IMR-90 (cell line): ENCODE measurements at regions not wholly inside any gene's neighbourhood (a gene's known extent, or its start where the extent isn't known, plus 50 kb on each side); places are given as distances from the start of the nearest gene placed in this dataset.

Experiments
- ATAC-seq: fragments of 200-7000 bp; cut with Tn5 transposase; 2 replicates; pipeline ENCODE4 v1.9.1; 2020; ENCODE audit warnings: low read depth, mild to moderate bottlenecking, moderate library complexity
- BruUV-seq: library from RNA; stranded (reverse); fragments of 400-500 nt; replicated peaks from 2 replicates; lab custom pipeline; 2021; lab: Mats Ljungman, UMichigan
- CTCF ChIA-PET: fragments of 300-600 bp; formaldehyde crosslinking; extraction: SDS; loops from one replicate; lab custom pipeline; 2021; ENCODE audit warnings: antibody characterized with exemption; lab: Yijun Ruan, JAX
- POLR2A ChIA-PET: fragments of 300-600 bp; sonication (Branson Sonifier 250); formaldehyde crosslinking; loops from one replicate; lab custom pipeline; 2022; ENCODE audit warnings: antibody characterized with exemption; ENCODE audit not compliant: unreplicated experiment; lab: Charles Lee
- DNase-seq: peaks from one replicate; pipeline ENCODE4 v3.0.0; 2013
- H2AFZ ChIP-seq: replicated peaks from 2 replicates; pipeline ENCODE3; 2013; ENCODE audit warnings: low read length, mild to moderate bottlenecking; ENCODE audit not compliant: poor library complexity
- H2AK5ac ChIP-seq: 2 replicates; pipeline ENCODE4 v1.6.1; 2013; ENCODE audit warnings: low read depth, low read length, inconsistent platforms
- H2AK9ac ChIP-seq: replicated peaks from 2 replicates; pipeline ENCODE3; 2013; ENCODE audit warnings: mild to moderate bottlenecking, low read depth, low read length, moderate library complexity; ENCODE audit not compliant: poor library complexity
- H2BK120ac ChIP-seq: 2 replicates; pipeline ENCODE4 v1.6.1; 2013; ENCODE audit warnings: low read depth, low read length, inconsistent platforms
- H2BK15ac ChIP-seq: 3 replicates; pipeline ENCODE4 v1.6.1; 2013; ENCODE audit warnings: low read depth, low read length, inconsistent platforms
- H2BK20ac ChIP-seq: 2 replicates; pipeline ENCODE4 v1.6.1; 2013; ENCODE audit warnings: low read depth, mild to moderate bottlenecking, inconsistent platforms, low read length, moderate library complexity
- H2BK5ac ChIP-seq: 2 replicates; pipeline ENCODE4 v1.6.1; 2013; ENCODE audit warnings: mild to moderate bottlenecking, low read depth, low read length, inconsistent platforms; ENCODE audit not compliant: poor library complexity, severe bottlenecking
- H3K14ac ChIP-seq: replicated peaks from 2 replicates; pipeline ENCODE4 v1.6.1; 2013; ENCODE audit warnings: low read depth, low read length, inconsistent platforms
- H3K18ac ChIP-seq: 2 replicates; pipeline ENCODE4 v1.6.1; 2013; ENCODE audit warnings: low read depth, low read length, control low read depth
- H3K23ac ChIP-seq: 2 replicates; pipeline ENCODE4 v1.6.1; 2013; ENCODE audit warnings: low read depth, low read length, inconsistent platforms
- H3K27ac ChIP-seq: 2 replicates; pipeline ENCODE4 v1.5.1; 2013; ENCODE audit warnings: mild to moderate bottlenecking, control low read depth, low read length; ENCODE audit not compliant: insufficient read depth
- H3K27me3 ChIP-seq: 2 replicates; pipeline ENCODE4 v1.6.1; 2013; ENCODE audit warnings: low read length; ENCODE audit not compliant: control insufficient read depth, insufficient read depth
- H3K36me3 ChIP-seq: 2 replicates; pipeline ENCODE4 v1.6.1; 2013; ENCODE audit warnings: low read length, mixed read lengths; ENCODE audit not compliant: control insufficient read depth, insufficient read depth
- H3K4ac ChIP-seq: 2 replicates; pipeline ENCODE4 v1.6.1; 2013; ENCODE audit warnings: low read depth, low read length, inconsistent platforms
- H3K4me1 ChIP-seq: 2 replicates; pipeline ENCODE4 v1.6.1; 2013; ENCODE audit warnings: low read length, mixed read lengths; ENCODE audit not compliant: control insufficient read depth, insufficient read depth
- H3K4me2 ChIP-seq: 2 replicates; pipeline ENCODE4 v1.6.1; 2013; ENCODE audit warnings: low read depth, mild to moderate bottlenecking, control low read depth, low read length, moderate library complexity
- H3K4me3 ChIP-seq: 2 replicates; pipeline ENCODE4 v1.5.1; 2013; ENCODE audit warnings: low read depth, mild to moderate bottlenecking, control low read depth, low read length, moderate library complexity; ENCODE audit not compliant: insufficient read depth
- H3K56ac ChIP-seq: 2 replicates; pipeline ENCODE4 v1.6.1; 2013; ENCODE audit warnings: low read length, inconsistent platforms; ENCODE audit not compliant: insufficient read depth; ENCODE audit errors: extremely low read depth
- H3K79me1 ChIP-seq, 2 experiments: 2 replicates each; pipeline ENCODE4 v1.6.1; 2013; ENCODE audit warnings: low read length in 2 of 2, inconsistent platforms in 1 of 2, low read depth in 1 of 2
- H3K9ac ChIP-seq: 2 replicates; pipeline ENCODE4 v1.6.1; 2013; ENCODE audit warnings: low read depth, low read length, control low read depth
- H3K9me1 ChIP-seq: 2 replicates; pipeline ENCODE4 v1.6.1; 2013; ENCODE audit warnings: low read length, inconsistent platforms; ENCODE audit not compliant: insufficient read depth
- H3K9me3 ChIP-seq: 2 replicates; pipeline ENCODE4 v1.6.1; 2013; ENCODE audit warnings: low read length; ENCODE audit not compliant: control insufficient read depth, insufficient read depth
- H4K20me1 ChIP-seq: 2 replicates; pipeline ENCODE4 v1.6.1; 2013; ENCODE audit warnings: low read length, inconsistent platforms; ENCODE audit not compliant: insufficient read depth
- H4K5ac ChIP-seq: 2 replicates; pipeline ENCODE4 v1.6.1; 2013; ENCODE audit warnings: mild to moderate bottlenecking, low read depth, low read length, control low read depth
- H4K8ac ChIP-seq, 2 experiments: 2 replicates each; pipeline ENCODE4 v1.6.1; 2013; ENCODE audit warnings: low read depth in 2 of 2, low read length in 2 of 2, control low read depth in 1 of 2, inconsistent platforms in 1 of 2
- H4K91ac ChIP-seq: 2 replicates; pipeline ENCODE4 v1.6.1; 2013; ENCODE audit warnings: low read depth, low read length, inconsistent platforms; ENCODE audit not compliant: insufficient read depth
- BHLHE40 ChIP-seq: fragments of 150-350 bp; IDR thresholded peaks from 2 replicates; pipeline ENCODE4 v1.6.1; 2016; ENCODE audit warnings: mild to moderate bottlenecking, low read depth, low read length
- CEBPB ChIP-seq: IDR thresholded peaks from 2 replicates; pipeline ENCODE4 v1.6.1; 2012; ENCODE audit warnings: low read depth, low read length, improper control_type of control experiment
- CHD1 ChIP-seq: IDR thresholded peaks from 2 replicates; pipeline ENCODE4 v1.6.1; 2012; ENCODE audit warnings: low read depth, low read length, improper control_type of control experiment
- FOS ChIP-seq: fragments of 150-350 bp; IDR thresholded peaks from 2 replicates; pipeline ENCODE4 v1.6.1; 2016; ENCODE audit warnings: low read depth, low read length
- MAFK ChIP-seq: IDR thresholded peaks from 2 replicates; pipeline ENCODE4 v1.6.1; 2012; ENCODE audit warnings: low read depth, low read length, improper control_type of control experiment
- MAZ ChIP-seq: IDR thresholded peaks from 2 replicates; pipeline ENCODE4 v1.6.1; 2012; ENCODE audit warnings: low read depth, mild to moderate bottlenecking, low read length, improper control_type of control experiment, moderate library complexity, borderline replicate concordance
- MXI1 ChIP-seq: IDR thresholded peaks from 2 replicates; pipeline ENCODE4 v1.6.1; 2012; ENCODE audit warnings: low read depth, mild to moderate bottlenecking, low read length, moderate library complexity, borderline replicate concordance
- NFE2L2 ChIP-seq: fragments of 150-350 bp; IDR thresholded peaks from 2 replicates; pipeline ENCODE4 v1.6.1; 2016; ENCODE audit warnings: low read depth, mild to moderate bottlenecking, low read length
- POLR2A ChIP-seq: IDR thresholded peaks from 2 replicates; pipeline ENCODE4 v1.6.1; 2012; ENCODE audit warnings: mild to moderate bottlenecking, low read depth, low read length
- RAD21 ChIP-seq: IDR thresholded peaks from 2 replicates; pipeline ENCODE4 v1.6.1; 2012; ENCODE audit warnings: low read length, improper control_type of control experiment
- RCOR1 ChIP-seq: IDR thresholded peaks from 2 replicates; pipeline ENCODE4 v1.6.1; 2012; ENCODE audit warnings: mild to moderate bottlenecking, low read length, improper control_type of control experiment; ENCODE audit not compliant: insufficient replicate concordance
- RFX5 ChIP-seq: IDR thresholded peaks from 2 replicates; pipeline ENCODE4 v1.8.0; 2012; ENCODE audit warnings: low read depth, mild to moderate bottlenecking, low read length, moderate library complexity
- SMC3 ChIP-seq: fragments of 150-350 bp; IDR thresholded peaks from 2 replicates; pipeline ENCODE4 v1.6.1; 2016; ENCODE audit warnings: low read depth, mild to moderate bottlenecking, antibody characterized with exemption, low read length, moderate library complexity
- WGBS, 2 experiments: methylation state at CpG; one replicate each; pipeline versions ENCODE4 v1.1.5 to v1.1.7; 2013; ENCODE audit warnings: missing lambda C conversion rate in 2 of 2; ENCODE audit not compliant: insufficient read length in 1 of 2; ENCODE audit errors: extremely low coverage in 2 of 2; 5-methylcytosine and 5-hydroxymethylcytosine counted together
- dilution Hi-C: fragments of 300-500 bp; cut with HindIII; formaldehyde crosslinking; loops from one replicate; pipeline ENCODE4 v1.14.3; 2018; ENCODE audit warnings: low sequenced_read_pairs; ENCODE audit not compliant: unreplicated experiment
- in situ Hi-C: fragments of 300-500 bp; cut with MboI; formaldehyde crosslinking; loops from 3 replicates; pipeline ENCODE4 v1.14.3; 2019; ENCODE audit warnings: low sequenced_read_pairs, inconsistent platforms, mixed read lengths
- intact Hi-C: fragments of 100-400 bp; cut with micrococcal nuclease; formaldehyde crosslinking; loops from 2 replicates; pipeline ENCODE4 v1.10.0; 2022
- TF ChIP-seq, protein P1 (sequence below): fragments of 150-350 bp; IDR thresholded peaks from 2 replicates; pipeline ENCODE4 v1.6.1; 2016; ENCODE audit warnings: low read depth, mild to moderate bottlenecking, low read length, moderate library complexity, borderline replicate concordance
- TF ChIP-seq, protein P2 (sequence below): fragments of 150-350 bp; IDR thresholded peaks from 2 replicates; pipeline ENCODE4 v1.6.1; 2017; ENCODE audit warnings: mild to moderate bottlenecking, antibody characterized with exemption, low read length, low read depth
- TF ChIP-seq, protein P3 (sequence below): conservative IDR thresholded peaks from 2 replicates; pipeline ENCODE4 v1.5.1; 2012; ENCODE audit warnings: mild to moderate bottlenecking, low read depth, low read length, improper control_type of control experiment

DNA sequence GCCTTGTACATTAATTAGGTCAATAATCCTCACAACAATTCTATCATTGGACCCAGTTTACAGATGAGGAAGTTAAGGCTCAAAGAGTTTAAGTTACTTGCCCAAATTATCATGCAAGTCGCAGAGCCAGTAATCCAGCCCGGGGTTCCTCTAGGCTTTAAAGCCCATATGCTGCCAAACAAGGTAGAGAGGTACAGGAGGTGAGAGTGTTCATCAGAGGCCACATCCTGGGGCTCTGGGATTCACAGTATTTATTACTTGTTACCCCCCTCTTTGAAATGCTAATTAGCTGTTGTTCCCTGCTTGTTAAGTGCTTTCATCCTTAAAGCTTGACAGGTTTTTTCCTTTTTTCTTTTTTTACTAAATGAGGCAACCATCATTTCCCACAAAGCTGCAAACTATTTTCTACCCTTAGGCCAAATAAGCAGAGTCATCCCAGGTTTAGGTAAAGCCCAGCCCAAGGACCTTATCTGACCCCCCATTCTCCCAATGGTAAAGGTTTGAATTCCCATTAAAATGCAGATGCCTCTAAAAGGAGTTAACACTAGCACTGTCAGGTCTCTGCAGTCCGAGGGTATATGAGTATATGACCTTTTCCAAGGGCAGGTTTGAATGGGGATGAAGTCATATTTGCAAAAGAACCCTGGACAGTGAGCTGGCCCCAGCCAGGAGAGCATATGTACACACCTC lies 150.3 kb downstream of the SOX3 start:
- H3K9me3 ChIP-seq: no peaks in the 10 kb centered on the region
- H2BK20ac ChIP-seq: no peak overlapping the region
- BruUV-seq: no TSS peak
- H3K27ac ChIP-seq: no peak overlapping the region
- H2AFZ ChIP-seq: no peak overlapping the region
- ChIA-PET CTCF (no interaction called here), POLR2A (no interaction called here)
- no peak overlapping the region for H2BK120ac ChIP-seq
- no peak overlapping the region for H3K4me3 ChIP-seq
- intact Hi-C loops: no loop called here
- no peaks in the 10 kb centered on the region for H4K20me1 ChIP-seq
- H4K8ac ChIP-seq: no peak overlapping the region
- H2AK5ac ChIP-seq: no peak overlapping the region
- DNase-seq (no peak), ATAC-seq (no peak)
- H3K4me1 ChIP-seq: no peaks in the 10 kb centered on the region
- no peak overlapping the region for H3K4me2 ChIP-seq
- H3K9ac ChIP-seq: no peak overlapping the region
- H3K56ac ChIP-seq: no peak overlapping the region
- dilution Hi-C loops: no loop called here
- no peak overlapping the region for H4K91ac ChIP-seq
- no peak overlapping the region for H3K23ac ChIP-seq
- H2BK15ac ChIP-seq: no peak overlapping the region
- in situ Hi-C loops: no loop called here
- TF ChIP-seq NFE2L2 (no peak), FOS (no peak), MAZ (no peak), SMC3 (no peak), CEBPB (no peak), BHLHE40 (no peak), MAFK (no peak), RAD21 (no peak), POLR2A (no peak), RFX5 (no peak), MXI1 (no peak), CHD1 (no peak), RCOR1 (no peak)
- TF ChIP-seq, protein P1, sequence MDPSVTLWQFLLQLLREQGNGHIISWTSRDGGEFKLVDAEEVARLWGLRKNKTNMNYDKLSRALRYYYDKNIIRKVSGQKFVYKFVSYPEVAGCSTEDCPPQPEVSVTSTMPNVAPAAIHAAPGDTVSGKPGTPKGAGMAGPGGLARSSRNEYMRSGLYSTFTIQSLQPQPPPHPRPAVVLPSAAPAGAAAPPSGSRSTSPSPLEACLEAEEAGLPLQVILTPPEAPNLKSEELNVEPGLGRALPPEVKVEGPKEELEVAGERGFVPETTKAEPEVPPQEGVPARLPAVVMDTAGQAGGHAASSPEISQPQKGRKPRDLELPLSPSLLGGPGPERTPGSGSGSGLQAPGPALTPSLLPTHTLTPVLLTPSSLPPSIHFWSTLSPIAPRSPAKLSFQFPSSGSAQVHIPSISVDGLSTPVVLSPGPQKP: no peak
- TF ChIP-seq, protein P2, sequence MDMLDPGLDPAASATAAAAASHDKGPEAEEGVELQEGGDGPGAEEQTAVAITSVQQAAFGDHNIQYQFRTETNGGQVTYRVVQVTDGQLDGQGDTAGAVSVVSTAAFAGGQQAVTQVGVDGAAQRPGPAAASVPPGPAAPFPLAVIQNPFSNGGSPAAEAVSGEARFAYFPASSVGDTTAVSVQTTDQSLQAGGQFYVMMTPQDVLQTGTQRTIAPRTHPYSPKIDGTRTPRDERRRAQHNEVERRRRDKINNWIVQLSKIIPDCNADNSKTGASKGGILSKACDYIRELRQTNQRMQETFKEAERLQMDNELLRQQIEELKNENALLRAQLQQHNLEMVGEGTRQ: no peak
- TF ChIP-seq, protein P3, sequence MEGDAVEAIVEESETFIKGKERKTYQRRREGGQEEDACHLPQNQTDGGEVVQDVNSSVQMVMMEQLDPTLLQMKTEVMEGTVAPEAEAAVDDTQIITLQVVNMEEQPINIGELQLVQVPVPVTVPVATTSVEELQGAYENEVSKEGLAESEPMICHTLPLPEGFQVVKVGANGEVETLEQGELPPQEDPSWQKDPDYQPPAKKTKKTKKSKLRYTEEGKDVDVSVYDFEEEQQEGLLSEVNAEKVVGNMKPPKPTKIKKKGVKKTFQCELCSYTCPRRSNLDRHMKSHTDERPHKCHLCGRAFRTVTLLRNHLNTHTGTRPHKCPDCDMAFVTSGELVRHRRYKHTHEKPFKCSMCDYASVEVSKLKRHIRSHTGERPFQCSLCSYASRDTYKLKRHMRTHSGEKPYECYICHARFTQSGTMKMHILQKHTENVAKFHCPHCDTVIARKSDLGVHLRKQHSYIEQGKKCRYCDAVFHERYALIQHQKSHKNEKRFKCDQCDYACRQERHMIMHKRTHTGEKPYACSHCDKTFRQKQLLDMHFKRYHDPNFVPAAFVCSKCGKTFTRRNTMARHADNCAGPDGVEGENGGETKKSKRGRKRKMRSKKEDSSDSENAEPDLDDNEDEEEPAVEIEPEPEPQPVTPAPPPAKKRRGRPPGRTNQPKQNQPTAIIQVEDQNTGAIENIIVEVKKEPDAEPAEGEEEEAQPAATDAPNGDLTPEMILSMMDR: no peak
- no peak overlapping the region for H4K5ac ChIP-seq
- no peak overlapping the region for H3K18ac ChIP-seq
- H3K36me3 ChIP-seq: no peaks in the 10 kb centered on the region
- H3K27me3 ChIP-seq: no peaks in the 10 kb centered on the region
- H2BK5ac ChIP-seq: no peak overlapping the region
- no peak overlapping the region for H3K14ac ChIP-seq
- no peak overlapping the region for H3K4ac ChIP-seq
- H3K79me1 ChIP-seq: no peaks in the 10 kb centered on the region
- no peak overlapping the region for H2AK9ac ChIP-seq
- WGBS, 2 experiments: no CpG with 5 or more reads among the region's 3 CpGs
- no peaks in the 10 kb centered on the region for H3K9me1 ChIP-seq
